ENCODE measurements at regions not wholly inside any gene's neighbourhood (a gene's known extent, or its start where the extent isn't known, plus 50 kb on each side); places are given as distances from the start of the nearest gene placed in this dataset.
"Not testable (repeated sequence)": the region's sequence is repeated elsewhere in the genome, so short reads cannot be mapped to it uniquely, and the experiment has no call there.

DNA sequence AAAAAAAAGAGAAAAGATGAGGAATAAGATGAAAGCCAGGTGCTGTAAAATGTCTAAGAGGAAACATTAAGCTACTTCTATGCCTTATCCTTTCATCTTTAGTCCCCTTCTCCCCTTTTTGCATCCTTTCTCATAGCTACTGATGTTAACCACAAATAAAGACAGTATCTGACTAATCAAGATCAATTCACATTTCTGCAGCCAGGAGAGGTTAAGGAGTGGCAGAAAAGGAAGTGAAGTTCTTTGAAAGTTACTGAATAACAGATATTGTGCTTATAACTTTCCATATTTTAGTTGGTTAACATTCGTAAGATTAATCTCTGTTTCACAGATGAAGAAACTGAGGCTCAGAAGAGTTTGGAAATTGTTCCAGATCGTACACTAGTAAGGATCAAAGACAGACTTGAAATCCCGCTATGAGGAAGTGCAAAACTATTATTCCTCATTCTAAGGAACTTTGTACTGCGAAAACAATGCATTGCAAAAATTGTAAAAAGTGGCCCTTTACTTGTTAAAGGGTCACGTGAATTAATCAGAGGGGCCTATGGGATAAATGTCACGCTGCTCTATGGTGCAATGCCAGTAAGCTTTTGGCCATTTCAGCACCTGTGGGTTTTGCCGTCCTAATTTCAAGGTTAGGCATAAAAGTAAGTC is 117.7 kb upstream of the GRM7 start:
- DNase-seq: no peak

DNA sequence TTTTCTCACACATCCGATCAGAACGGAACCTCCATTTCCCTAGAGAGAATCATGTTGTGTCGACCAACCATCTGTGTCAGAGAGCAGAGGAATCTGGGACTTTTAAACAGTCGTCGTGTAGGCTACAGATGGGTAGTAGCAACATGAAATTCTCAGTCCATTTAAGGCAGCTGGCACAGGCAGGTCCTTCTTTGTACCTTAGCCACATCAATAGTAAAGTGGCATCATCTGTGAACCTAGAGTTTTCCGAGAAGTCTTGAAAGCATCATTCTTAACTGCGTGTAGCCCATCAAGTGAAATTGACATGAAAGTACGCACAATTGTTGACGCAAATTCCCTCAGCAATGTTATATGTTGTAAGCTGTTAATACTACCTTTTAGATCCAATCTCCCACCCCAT is 114.5 kb upstream of the GRM7 start:
- no peak for DNase-seq

DNA sequence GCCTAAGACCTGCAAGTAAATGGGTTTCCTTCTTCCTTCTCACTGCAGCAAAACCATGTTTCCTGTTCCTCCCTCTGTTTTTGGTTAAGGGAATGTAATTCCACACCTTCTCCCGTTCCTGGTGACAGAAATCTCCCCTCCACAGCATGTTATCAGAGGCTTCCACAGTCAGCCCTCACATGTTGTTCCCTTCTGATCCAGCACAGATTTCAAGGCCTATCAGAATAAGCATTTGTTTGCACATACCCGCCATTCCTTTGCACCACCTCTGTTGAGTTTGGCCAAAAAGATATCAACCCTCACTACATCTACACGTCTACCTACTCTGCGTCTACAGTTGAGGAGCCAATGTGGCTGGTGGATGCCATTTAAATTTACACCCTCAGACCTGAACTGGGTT is 113.9 kb upstream of the GRM7 start:
- DNase-seq: no peak

DNA sequence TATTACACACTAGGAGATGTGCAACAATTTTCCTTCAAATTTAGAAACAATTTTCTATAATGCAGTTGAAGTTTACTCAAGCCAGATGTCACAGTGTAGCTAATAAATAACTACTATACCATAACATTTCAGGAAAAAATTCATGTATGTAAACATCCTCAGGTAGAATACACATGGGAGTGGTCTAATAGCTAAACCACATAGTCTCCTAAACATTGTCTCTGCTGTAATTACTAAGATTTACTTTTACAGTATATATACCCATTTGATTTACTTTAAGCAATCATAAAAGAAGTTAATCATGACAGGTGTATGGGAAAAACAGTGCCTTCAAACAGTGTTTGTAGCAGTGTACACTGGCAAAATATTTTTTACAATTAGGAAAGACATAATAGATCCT is 110.1 kb upstream of the GRM7 start:
- no peak for DNase-seq

DNA sequence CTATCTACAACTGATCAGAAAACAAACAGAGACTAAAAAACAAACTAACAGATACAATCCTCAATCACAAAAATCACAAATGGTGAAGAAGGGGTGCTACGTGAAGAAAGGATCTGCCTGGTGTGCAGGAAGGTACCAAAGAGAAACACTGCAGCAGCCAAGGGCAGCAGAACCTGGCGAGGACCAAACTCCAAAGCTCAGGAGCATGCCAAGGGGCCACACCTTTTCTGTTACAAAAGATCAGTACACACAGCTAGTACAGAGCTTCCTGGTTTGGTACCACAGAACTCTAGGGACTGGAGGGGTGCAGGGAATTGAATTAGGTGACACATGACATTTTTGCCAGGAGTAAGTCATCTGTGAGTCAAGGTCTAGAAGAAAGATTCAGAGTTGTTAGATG is 107.4 kb upstream of the GRM7 start:
- no peak for DNase-seq

DNA sequence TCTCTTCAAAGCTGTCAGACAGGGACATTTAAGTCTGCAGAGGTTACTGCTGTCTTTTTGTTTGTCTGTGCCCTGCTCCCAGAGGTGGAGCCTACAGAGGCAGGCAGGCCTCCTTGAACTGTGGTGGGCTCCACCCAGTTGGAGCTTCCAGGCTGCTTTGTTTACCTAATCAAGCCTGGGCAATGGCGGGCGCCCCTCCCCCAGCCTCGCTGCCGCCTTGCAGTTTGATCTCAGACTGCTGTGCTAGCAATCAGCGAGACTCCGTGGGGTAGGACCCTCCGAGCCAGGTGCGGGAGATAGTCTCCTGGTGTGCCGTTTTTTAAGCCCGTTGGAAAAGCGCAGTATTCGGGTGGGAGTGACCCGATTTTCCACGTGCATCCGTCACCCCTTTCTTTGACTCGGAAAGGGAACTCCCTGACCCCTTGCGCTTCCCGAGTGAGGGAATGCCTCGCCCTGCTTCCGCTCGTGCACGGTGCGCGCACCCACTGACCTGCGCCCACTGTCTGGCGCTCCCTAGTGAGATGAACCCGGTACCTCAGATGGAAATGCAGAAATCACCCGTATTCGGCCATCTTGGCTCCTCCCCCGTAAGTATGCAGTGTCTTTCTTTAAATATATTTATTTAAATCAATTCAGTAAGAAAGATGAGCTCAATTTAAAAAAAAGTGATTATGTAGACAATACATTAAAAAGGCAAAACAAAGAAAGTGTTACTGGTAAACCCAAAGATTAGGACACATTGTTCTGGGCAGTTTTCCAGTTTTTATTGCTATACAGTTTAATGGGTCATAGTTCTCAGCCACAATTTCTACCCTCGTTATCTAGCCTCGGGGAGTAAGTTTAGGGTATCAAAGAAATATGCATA is 91.2 kb upstream of the GRM7 start:
- not testable (repeated sequence) for DNase-seq

- DNase-seq: no peak
These were observed 90.6 kb upstream of the GRM7 start for GRCh38 chr3:6770397-6770690.

DNA sequence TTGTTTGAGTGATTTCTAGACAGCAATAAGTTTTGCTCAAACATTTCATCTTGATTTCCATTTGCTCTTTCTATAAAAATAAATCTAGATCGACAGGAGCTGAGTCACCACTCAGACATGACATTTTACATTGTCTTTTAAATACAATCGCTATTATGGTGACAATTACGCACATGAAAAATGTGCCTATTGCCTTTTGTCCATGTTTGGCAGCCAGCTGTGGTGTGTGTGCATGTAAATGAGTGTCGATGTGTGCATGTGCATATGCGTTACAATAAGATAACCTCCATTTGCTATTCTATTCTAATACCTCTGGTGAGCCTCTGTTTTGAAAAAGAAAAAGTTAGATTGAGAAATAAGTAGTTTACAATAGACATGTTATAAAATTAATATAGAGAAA is 89.7 kb upstream of the GRM7 start:
- no peak for DNase-seq

DNA sequence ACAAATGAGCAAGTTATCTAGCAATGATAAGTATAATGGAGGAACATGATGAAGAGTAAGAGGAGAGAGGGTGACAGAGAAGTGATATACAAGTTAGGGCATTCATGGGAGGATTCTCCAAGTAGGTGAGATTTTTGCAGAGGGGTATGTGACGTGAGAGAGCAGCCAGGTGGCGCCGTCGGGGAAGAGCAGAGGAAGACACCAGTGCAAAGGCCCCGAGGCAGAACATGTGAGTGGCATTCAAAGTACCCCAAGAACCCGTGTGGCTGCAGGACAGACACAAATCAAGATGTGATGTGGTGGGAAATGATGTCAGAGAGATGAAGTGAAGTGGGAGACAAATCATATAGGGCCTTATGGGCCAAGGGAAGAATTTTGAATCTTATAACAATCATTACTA is 81.8 kb upstream of the GRM7 start:
- no peak for DNase-seq

GRCh38 chr3:6781092-6781491 is 79.8 kb upstream of the GRM7 start:
- DNase-seq: no peak

GRCh38 chr3:6785726-6786125 is 75.2 kb upstream of the GRM7 start:
- DNase-seq: no peak

DNA sequence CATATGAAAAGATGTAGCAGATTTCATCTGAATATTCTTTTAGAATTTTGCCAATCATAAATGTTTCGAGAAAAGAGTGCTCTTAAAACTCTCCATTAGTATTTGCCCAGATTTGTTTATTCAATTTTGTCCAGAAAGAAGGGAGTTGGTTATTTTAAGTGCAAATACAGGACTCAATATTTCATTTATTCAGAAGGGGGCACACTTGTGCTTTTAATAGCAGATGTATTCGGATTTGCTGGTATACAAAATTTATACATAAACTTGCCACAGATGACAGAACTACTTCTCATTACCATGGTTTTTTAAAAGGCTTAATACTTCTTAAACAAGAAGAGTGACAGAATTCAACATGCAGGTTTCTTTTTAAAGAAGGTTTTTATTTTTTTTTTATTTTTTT is 69.8 kb upstream of the GRM7 start:
- no peak for DNase-seq

DNA sequence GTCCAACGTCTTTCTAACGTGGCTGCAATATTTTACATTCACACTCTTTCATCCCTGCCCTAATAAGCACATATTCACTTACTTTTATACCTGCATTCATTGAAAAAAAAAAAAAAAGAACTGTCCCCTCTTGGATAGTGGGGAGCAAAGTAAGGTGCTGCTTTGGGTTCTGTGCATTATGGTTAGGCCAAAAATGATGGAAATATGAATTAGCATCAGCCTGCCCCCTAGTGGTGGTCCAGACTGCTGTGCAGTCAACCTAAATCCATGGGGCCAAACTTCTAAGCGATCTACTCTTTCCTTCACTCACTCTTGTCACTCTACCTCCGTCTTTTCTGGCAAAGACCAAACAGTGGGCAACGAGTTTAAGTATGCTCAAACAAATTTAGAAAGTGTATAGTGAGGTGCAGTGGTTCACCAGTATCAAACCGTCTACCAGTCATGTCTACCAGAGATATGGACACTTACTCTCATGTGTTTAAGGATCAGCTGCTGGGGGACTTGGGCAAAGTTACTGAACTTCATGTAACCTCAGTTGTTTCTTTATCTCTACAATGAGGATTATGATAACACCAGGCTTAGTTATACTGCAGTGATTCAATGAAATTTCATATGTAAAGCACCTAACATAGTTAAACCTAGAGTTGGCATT is 61.5 kb upstream of the GRM7 start:
- DNase-seq: no peak

DNA sequence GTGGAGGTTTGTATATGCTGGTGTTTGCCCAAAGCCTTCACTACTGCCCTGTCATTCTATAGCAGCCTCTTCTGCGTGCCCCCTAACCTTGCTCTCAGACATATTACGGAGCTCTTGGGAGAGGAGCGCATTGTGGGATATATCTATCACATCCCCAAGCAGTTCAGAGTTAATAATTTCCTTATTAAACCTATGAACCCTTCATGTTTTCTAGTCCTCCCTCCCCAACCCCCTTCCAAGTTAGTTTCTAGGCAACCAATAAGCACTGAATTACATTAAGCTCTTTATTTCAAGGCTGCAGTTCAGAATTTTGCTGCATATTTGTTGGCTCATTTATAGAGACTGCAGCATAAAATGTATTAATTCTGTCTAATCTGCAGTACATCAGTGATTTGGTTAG is 57.3 kb upstream of the GRM7 start:
- no peak for DNase-seq

- no peak for DNase-seq
These were observed 55.7 kb upstream of the GRM7 start for GRCh38 chr3:6805236-6805635.

DNA sequence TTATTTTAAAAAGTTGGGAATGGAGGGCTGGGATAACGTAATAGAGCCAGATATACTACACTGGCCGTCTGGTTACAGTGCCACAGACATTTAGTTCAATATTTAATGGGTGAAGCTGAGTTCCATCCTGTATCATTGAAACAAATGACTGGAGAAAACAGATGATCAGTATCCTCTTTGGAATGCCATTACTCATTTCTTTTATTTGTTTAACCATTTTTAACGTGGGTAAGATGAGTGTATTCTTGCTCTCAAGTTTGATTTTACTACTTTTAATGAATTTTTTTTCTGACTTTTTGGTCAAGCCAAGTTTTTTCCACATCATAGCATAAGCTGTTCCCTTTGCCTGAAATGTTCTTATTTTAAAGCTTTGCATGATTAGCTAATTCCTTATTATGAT is 53.9 kb upstream of the GRM7 start:
- no peak for DNase-seq

- DNase-seq: no peak
These were observed 52.8 kb upstream of the GRM7 start for GRCh38 chr3:6807967-6808588.

GRCh38 chr3:6809349-6809748 is 51.6 kb upstream of the GRM7 start:
- DNase-seq: no peak

All from NCI-H510A (cell line).